GM21447 (cell line): ENCODE measurements at regions not wholly inside any gene's neighbourhood (a gene's known extent, or its start where the extent isn't known, plus 50 kb on each side); places are given as distances from the start of the nearest gene placed in this dataset.

Source experiments
- ATAC-seq: cut with Tn5 transposase; IDR thresholded peaks from one replicate; pipeline ENCODE4 v1.9.1; 2021; ENCODE audit not compliant: unreplicated experiment

DNA sequence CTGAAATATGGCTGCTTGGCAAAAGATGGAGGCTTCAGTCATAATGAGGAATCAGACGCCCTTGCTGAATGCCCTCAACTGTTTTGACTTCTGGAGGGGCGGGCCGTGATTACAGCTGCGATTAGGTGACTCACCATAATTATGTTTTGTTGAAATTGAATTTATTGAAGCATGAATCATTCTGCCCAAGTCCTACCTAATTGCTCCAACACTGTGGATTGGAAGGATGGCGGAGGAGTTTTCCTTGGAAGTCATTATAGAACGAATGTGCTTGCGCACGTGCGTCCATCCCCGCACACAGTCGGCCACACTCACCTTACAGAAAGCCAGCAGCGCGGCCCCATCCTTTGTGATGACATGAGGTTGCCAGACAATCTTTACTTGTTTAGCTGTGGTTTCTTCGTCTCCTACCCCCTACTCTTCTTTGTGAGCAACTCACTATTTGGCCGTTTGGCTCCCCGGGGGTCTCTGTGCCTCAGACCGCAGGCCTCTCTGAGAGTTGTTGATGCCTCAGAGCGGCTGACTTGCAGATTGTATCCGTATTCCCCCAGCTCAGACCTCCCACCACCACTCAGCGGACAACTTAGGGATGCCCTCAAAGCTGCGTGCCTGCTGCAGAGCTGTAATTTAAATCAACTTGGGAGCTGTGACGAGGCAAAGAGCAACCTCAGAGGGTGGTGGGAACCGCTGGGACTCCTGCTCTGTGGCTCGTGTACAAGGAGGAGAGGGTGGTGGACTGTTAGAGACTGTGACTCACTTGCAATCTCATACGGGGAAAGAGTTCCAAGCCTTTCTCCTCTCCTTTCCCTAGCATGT, 513.4 kb downstream of the TNS1 start:
- ATAC-seq = no peak

- no peak for ATAC-seq
Observed at GRCh38 chr2:217484046-217484445, 518.7 kb downstream of the TNS1 start.

DNA sequence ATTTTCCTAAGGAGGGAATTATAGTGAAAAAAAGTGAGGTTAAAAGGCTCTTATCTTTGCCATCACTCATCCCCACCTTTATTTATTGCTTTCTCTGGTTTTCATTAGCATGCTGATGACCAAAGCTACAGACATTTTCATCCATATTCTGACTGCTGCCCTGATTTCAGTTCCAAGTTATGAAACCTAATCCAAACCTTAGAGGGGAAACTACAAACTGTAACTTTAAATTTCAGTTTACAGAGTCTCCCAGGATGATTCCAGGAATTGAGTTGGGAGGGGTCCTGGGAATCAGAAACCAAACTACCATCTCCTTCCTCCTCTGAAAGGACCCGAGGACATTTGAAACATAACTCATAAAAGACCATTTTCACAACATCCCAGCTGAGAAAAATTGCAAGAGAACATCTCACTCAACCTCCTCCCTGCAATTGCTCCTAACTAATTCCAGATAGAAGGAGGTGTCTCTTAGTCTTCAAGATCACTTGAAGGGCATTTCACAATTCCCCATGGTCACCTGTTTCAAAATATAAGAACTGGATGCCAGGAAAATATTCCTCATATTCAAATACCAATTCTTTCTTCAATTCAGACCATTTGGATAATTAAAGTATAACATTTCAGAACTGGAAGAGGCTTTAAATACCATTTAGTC, 520.6 kb downstream of the TNS1 start:
- ATAC-seq = no peak

- ATAC-seq = no peak
Observed at GRCh38 chr2:217481577-217481976, 521.2 kb downstream of the TNS1 start.

DNA sequence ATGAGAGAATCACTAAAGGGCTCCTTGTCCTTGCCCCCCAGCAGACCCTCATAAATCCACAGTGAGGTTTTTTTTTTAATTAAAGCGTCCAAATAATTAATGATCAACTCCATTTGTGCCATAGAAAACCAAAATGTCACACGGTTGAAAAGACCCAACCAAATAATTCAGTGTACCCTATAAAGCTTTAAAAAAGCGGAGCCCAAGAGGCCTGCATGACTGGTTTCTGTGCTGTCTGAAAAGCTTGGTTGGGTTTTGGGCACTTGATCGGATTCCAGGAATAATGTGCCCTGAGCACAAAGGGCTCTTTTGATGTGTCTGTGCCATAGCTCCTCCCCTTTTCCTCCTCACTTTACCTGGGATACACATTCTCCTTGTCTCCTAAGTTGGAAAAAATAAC, 523.2 kb downstream of the TNS1 start:
- no peak for ATAC-seq

DNA sequence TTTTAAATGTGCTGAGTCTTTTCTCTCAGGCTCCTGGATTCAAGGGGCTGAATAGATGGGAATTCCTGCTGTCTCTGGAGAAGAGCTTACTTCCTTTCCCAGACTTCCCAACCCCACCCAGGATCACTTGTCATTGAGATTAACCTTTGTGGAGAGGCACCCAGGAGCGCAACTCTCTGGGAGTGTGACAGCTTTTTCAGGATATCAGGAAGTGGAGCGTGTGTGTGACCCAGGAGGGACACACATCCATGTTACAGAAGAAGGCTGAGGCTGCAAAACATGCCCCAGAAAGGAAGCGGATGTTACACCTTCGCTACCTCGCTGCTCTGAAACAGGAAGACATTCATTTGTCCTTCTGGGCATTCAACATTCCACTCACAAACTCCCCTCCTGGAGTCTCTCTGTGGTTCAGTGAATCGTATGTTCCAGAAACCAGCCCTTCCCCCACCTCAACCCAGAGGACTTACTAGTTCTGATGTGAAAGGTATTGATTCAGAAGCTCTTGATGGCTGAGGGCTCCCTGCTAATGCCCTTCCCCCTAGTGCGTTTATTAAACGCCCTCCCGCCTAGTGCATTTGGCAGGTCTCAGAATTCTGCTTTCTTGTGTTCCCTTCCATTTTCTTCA, 523.9 kb downstream of the TNS1 start:
- no peak for ATAC-seq

DNA sequence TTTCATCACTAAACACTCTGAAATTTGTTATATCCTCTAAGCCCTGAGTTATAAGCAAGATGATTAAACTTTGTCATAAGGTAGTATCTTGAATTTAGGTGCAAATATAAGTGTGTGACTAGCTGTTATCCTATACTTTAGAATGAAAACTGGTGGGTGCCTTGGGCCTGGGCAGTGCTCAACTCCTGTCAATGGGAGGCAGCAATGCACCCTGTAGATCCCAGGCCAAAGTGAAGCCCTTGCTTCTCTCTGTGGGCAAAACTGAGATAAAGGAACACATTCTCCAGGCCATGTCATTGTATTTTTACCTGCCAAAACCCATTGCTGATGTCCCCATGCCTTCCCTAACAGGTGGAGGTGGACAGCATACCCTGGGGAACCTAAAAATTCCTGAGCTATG, 525.2 kb downstream of the TNS1 start:
- no peak for ATAC-seq

- no peak for ATAC-seq
Observed at GRCh38 chr2:217475791-217476190, 527.0 kb downstream of the TNS1 start.

GRCh38 chr2:217475101-217475500, 527.7 kb downstream of the TNS1 start:
- ATAC-seq = no peak

- ATAC-seq = no peak
Observed at GRCh38 chr2:217471319-217471718, 531.5 kb downstream of the TNS1 start.

DNA sequence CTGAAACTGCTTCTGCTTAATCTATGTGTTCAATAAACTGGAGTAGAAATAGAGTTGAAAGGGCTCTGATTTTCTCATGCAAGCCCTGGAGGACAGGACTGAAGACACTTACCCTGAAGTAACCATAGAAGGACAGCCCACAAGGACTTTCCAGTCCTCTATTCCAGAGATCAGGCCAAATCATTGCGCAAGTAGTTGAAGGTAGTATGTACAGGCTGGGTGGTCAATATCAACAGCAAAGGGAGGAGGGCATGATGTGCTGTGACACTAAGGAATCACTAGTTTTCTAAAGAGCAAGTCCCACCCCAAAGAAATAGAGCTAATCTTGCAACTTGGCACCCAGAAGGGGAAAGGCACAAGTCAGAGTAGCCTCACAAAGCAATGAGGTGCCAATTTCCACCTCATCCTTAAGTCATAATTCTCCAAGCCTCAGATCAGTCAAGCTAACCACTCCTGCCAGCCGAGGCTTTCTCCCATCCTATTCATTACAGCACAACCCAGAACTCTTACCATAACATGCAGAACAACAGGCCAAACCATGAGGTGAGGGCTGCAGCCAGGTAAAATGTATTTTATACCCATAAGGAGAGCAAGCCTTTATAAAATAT, 533.5 kb downstream of the TNS1 start:
- ATAC-seq = no peak

DNA sequence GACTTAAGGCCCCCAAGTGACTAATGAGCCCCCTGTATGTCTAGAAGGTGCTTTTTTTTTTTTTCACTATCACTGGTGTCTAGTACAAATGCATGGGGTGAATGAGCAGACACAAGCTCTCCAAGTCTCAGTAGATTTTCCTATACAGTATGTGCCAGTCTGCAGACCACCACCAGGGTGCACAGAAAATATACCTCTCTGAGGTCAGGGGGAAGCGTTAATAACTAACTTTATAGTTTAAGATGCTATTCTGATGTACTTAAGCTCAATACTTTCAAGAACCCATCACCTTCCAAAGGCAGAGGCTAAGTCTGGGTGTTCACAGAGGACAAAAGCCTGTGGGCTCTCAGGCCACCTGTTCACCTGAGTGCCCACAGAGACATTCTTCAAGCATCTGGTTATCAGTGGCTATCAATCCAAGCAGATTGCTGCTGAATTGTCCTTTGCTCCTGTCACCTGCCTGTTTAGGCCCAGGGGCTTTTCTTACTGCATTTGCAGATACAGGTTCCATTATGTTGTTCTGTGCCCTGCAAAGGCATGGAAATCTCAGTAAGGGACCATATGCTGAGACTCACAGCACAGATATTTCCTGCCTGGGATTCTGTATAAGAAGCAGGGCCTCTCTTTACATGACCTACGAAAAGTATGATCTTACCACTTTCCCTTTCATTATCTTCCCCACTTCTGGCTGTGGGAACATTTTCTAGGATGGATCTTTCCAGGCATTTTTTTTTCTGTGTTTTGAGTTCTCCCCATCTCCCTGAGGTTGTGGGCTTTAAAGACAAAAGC, 534.6 kb downstream of the TNS1 start:
- ATAC-seq = no peak

DNA sequence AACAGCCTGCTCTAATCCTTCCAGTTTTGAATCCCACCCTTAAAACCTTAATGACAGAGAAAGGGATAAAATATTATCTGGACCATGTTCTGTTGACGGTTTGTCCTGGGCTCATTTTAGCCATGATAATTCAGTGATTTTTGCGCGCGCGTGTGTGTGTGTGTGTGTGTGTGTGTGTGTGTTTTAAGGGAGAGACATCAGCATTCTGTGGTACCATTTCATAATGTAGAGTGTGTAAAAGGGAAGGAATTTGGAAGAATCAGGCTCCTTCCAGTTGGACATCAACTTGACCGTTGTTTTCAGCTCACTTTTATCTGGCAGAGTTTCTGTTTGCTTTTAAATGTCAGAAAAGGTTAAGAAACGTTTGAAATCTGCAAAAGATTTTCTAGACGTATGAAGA, 535.5 kb downstream of the TNS1 start:
- ATAC-seq = no peak

- no peak for ATAC-seq
Observed at GRCh38 chr2:217466805-217467204, 536.0 kb downstream of the TNS1 start.

GRCh38 chr2:217466104-217466503, 536.7 kb downstream of the TNS1 start:
- ATAC-seq = no peak

GRCh38 chr2:217465100-217465499, 537.7 kb downstream of the TNS1 start:
- no peak for ATAC-seq

DNA sequence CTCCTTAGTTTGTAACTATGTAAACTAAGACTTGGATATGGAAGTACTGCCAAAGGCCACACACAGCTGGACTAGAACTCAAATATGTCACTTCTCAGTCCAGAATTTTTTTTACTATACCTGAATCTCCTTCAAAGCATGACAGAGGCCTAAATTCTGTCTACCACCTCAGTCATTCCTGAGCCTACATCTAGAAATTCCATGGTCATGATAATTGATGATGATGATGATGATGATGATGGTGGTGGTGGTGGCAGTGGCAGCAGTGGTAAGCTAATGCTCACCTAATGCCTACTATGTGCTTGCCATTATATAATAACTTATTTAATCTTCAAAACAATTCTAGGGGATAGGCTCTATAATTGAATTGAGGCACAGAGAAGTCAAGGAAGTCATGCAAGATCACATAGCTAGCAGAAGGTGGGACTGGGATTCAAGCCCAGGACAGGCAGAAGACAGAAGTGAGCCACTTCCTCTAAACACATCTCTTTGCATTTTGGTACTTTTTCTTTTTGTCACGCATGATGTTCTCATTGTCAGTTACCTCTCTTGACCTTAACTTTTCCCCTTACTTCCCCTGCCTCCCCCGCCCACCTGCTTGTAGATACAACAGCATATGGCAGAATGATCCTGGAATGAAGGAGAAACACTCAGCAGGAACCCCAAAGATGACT, 539.3 kb downstream of the TNS1 start:
- no peak for ATAC-seq

GRCh38 chr2:217462121-217462520, 540.7 kb downstream of the TNS1 start:
- no peak for ATAC-seq

GRCh38 chr2:217461674-217462073, 541.1 kb downstream of the TNS1 start:
- ATAC-seq = no peak

GRCh38 chr2:217459680-217460405, 543.0 kb downstream of the TNS1 start:
- ATAC-seq = no peak
